Limb (tissue), 2 donors: ENCODE measurements at regions not wholly inside any gene's neighbourhood (a gene's known extent, or its start where the extent isn't known, plus 50 kb on each side); places are given as distances from the start of the nearest gene placed in this dataset.
A peak's percentile ranks its signal among the peaks of the same experiment; 100 is the strongest.
"Not testable (repeated sequence)": the region's sequence is repeated elsewhere in the genome, so short reads cannot be mapped to it uniquely, and the experiment has no call there.

Experiments used
- DNase-seq, 2 donors: peaks; one replicate each; pipeline ENCODE4 v3.0.0-alpha.2; 2016; ENCODE audit errors: extremely low spot score in 2 of 2

GRCh38 chrY:12358337-12358736, 342.7 kb upstream of the USP9Y start:
- DNase-seq: no peak

DNA sequence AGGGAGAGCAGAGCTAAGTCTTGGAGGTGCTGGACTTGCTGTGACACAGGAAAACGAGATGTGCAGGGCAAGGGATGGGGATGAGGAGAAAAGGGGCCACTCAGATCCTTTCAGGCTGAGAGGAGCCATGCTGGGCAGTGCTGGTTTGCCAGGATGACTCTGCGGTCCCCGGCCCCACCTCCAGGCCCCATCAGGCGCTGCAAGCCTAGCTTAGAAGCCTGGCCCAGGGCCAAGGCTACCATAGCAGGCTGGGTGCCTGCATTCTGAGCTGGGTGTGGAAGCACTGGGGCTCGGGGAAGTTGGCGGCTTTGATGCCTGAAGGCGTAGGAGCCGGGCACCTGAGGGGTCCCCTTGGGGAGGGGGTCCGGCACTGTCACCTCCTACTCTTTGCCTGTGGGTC, 341.2 kb upstream of the USP9Y start:
- DNase-seq: no peak

GRCh38 chrY:12360496-12360895, 340.5 kb upstream of the USP9Y start:
- DNase-seq: no peak

DNA sequence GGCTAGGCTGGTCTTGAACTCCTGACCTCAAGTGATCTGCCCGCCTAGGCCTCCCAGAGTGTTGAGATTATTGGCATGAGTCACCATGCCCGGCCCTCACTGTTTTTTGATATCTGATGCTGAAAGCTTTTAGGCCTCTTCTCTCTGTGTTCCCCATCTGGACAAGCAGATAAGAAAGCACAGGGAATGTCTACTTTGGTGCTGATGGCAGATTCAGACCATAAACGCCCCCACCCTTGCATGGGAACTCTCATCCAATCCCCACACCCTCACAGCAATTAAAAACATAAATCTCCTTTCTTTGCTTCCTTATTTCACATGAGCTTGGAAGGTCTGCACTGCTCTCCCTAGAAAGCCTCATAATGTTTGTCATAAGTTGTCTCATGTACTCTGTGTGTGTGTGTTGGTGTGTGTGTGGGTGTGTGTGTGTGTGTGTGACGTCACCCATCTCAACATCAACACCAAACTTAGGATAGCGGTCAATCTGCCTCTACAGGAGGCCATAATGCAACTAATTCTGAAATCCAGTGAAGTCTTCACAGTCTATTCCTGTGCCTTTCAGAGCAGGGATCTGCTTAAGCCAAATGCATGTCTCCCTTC, 335.6 kb upstream of the USP9Y start:
- DNase-seq: no peak

- DNase-seq: not testable (repeated sequence)
These were observed 326.4 kb upstream of the USP9Y start for GRCh38 chrY:12374588-12374987.

GRCh38 chrY:12391655-12392559, 309.1 kb upstream of the USP9Y start:
- not testable (repeated sequence) for DNase-seq

- no peak for DNase-seq
These were observed 307.8 kb upstream of the USP9Y start for GRCh38 chrY:12393190-12393589.

- DNase-seq: peak in 1 of 2 donors; percentile 24
These were observed 305.5 kb upstream of the USP9Y start for GRCh38 chrY:12395381-12396120.

DNA sequence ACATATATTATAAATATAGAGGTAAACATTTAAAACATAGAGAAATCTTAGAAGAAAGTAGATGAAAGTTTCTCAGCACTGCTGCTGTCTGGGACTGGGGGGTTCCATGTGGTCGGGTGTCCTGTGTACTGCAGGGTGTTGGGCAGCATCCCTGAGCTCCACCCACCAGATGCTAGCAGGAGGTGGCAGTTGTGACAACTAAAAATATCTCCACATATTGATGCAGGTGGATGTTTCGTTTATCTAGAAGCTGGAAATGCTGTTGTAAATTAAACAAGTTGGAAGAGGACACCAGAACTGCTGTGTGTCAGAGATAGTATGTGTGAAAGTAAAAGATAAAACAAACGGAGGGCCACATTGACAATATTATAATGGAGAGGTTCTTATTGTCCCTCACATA, 297.1 kb upstream of the USP9Y start:
- no peak for DNase-seq

DNA sequence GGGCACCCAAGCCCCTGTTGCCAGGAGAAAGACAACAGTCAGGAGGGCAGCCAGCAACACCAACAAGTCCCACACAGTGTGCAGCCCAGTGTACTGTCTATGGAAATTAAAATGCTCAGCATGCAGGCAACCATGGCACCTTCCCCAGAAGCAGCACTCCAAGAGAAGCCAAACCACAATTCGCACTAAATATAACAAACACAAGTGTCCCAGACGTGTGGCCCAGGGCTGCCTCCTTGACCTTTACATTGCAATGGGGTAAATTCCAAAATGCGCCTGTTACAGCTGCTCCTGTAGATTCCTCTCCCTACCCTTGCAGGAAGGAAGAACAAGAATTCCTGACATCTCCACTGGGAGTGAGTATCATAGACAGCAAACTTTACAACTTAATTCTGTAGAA, 292.8 kb upstream of the USP9Y start:
- DNase-seq: no peak

- DNase-seq: no peak
These were observed 290.3 kb upstream of the USP9Y start for GRCh38 chrY:12410696-12411095.

DNA sequence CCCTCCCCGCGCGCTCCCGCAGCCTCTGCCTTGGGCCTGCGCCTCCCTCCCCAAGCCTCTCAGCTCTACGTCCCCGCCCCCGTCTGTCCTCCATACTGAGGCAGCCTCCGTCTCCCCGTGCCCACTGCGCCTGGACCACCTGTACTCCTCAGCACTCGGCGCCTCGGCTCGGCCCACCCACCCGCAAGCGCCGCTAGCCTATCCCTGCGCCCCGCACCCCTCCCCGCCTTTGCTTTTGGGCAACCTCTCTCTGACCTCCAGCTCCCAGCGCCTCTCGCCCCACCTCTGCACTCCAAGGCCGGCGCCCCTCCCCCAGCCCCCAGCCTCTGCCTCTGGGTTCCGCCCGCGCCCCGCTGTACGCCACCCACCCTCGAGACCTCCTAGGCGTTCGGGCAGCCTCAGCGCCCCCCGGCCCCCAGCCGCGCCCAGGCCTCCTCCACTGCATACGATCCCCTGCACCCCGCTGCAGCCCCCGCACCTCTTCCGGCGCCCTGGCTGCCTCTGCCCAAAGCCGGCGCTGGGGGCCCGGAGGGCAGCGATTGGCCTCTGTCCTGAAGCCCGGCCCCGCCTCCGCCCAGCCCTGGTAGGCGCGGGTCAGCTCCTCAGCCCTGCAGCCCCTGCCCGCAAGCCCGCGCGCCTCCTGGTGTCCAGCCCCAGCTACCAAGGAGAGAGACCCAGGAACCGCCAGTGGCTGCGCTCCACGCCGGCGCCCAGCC, 279.8 kb upstream of the USP9Y start:
- DNase-seq: peak; percentile 16 to 62

DNA sequence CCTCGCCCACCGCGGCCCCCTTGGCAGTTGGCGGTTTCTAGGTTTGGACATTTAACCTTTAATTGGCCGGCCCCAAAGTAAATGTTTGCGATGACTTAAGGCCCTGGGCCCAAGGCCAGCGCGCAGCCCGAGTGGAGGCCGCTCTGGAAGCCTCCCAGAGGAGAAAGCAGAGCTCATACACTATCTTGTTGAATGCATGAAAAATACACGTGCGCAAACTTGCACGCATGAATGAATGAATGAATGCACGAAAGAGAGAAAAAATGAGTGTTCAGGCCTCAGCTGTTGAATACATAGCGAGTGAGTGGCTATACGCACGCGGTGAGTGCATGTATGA, 279.3 kb upstream of the USP9Y start:
- no peak for DNase-seq

DNA sequence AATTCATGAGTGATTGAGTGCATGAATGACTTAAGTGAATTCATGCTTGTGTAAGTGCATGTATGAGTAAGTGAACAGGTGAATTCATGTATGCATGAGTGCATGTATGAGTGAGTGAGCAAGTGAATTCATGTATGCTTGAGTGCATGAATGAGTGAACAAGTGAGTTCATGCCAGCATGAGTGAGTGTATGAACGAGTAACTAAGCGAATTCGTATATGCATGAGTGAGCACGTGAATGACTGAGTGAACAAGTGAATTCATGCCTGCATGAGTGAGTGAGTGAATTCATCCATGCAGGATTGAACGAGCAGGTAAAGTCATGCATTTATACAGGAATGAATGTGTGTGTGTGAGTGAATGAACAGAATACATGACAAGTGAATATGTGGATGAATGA, 278.5 kb upstream of the USP9Y start:
- no peak for DNase-seq

DNA sequence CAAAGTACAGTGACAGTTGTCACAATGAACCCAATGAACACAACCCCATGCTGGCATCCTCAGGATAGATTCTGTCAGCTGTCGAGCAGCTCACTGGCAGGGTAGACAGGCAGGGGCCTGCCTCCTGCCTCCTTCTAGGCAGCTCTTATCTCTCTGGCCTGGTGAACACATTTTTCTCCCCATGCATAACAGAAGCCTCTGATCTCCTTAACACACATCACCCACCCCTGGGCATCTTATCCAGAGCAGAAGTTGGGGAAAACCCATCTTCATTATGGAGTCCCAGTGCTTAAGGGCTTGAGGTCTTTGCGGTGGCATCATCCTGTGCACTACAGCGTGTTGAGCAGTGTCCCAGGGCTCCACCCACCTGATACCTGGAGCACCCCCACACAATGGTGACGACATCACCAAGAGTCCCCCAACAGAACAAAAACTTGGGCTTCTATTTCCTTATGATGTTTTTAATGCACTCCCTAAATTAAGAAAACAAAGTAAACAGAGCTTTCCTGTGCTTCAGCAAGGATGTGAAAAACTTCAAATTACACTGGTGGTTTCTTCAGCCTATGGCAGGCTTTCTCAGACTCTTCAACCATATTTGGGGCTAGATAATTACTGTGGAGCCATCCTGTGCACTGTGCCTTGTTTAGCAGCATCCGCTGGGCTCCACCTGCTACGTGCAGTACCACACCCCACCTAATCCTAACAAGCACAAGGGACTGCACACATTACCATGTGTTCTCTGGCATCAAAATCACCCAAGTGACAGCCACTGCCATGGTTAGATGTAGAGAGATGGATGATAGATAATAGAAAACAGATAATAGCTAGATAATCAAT, 277.4 kb upstream of the USP9Y start:
- DNase-seq: no peak

- DNase-seq: no peak
These were observed 275.5 kb upstream of the USP9Y start for GRCh38 chrY:12425506-12425905.

- DNase-seq: no peak
These were observed 273.7 kb upstream of the USP9Y start for GRCh38 chrY:12427361-12427760.

- DNase-seq: no peak
These were observed 269.5 kb upstream of the USP9Y start for GRCh38 chrY:12431546-12431945.

- DNase-seq: not testable (repeated sequence)
These were observed 262.2 kb upstream of the USP9Y start for GRCh38 chrY:12438823-12439222.

DNA sequence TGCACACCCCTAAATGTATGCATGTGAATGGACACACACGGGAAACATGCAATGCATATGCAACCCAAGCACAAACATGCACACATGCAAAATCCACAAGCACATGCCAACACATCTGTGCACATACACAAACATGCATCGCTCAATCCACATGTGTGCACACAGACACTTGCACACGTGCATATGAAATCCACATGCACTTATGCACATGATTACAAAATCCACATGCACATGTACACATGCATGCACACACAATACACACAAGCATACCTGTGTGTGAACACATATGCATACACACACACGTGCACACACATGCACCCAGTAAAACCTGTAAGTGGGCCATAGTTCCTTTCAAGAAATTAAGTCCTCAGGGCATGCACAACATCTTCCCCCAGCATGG, 256.8 kb upstream of the USP9Y start:
- no peak for DNase-seq
